H1 (cell line): ENCODE measurements at regions not wholly inside any gene's neighbourhood (a gene's known extent, or its start where the extent isn't known, plus 50 kb on each side); places are given as distances from the start of the nearest gene placed in this dataset.

Source experiments
- CTCF ChIA-PET: fragments of 300-600 bp; sonication (Branson Sonifier 250); formaldehyde crosslinking; loops from one replicate; lab custom pipeline; 2021; ENCODE audit not compliant: partially characterized antibody; lab: Charles Lee
- POLR2A ChIA-PET: fragments of 300-600 bp; sonication (Branson Sonifier 250); formaldehyde crosslinking; loops from one replicate; lab custom pipeline; 2021; ENCODE audit warnings: inconsistent platforms; ENCODE audit not compliant: partially characterized antibody; lab: Charles Lee
- DNase-seq, 2 experiments: peaks; one replicate each; pipeline versions ENCODE4 v3.0.0 to v3.0.0-alpha.2; 2010 to 2022; ENCODE audit warnings: low spot score in 2 of 2, low read depth in 1 of 2, mixed read lengths in 1 of 2
- FAIRE-seq: peaks from 2 replicates; lab custom pipeline; 2011; peaks lifted over from hg19 to GRCh38; lab: Jason Lieb, UNC
- H2AFZ ChIP-seq: 2 replicates; pipeline ENCODE4 v1.8.1; 2012; ENCODE audit warnings: low read length, inconsistent platforms
- H2AK5ac ChIP-seq: 2 replicates; pipeline ENCODE4 v1.6.1; 2013; ENCODE audit warnings: low read depth, low read length
- H2BK120ac ChIP-seq: replicated peaks from 2 replicates; pipeline ENCODE3; 2013; ENCODE audit warnings: low read depth, low read length, inconsistent platforms
- H2BK12ac ChIP-seq: 2 replicates; pipeline ENCODE4 v1.6.1; 2013; ENCODE audit warnings: low read depth, low read length
- H2BK15ac ChIP-seq: 2 replicates; pipeline ENCODE4 v1.6.1; 2013; ENCODE audit warnings: low read length
- H2BK20ac ChIP-seq: 2 replicates; pipeline ENCODE4 v1.6.1; 2013; ENCODE audit warnings: low read length
- H2BK5ac ChIP-seq: 2 replicates; pipeline ENCODE4 v1.6.1; 2013; ENCODE audit warnings: low read depth, low read length
- H3K14ac ChIP-seq: 2 replicates; pipeline ENCODE4 v1.6.1; 2013; ENCODE audit warnings: inconsistent platforms; ENCODE audit not compliant: insufficient read length
- H3K18ac ChIP-seq: 2 replicates; pipeline ENCODE4 v1.6.1; 2013; ENCODE audit warnings: low read length; ENCODE audit errors: extremely low read depth
- H3K23ac ChIP-seq: 2 replicates; pipeline ENCODE4 v1.6.1; 2013; ENCODE audit warnings: inconsistent platforms; ENCODE audit not compliant: insufficient read length
- H3K23me2 ChIP-seq: 2 replicates; pipeline ENCODE4 v1.6.1; 2013; ENCODE audit warnings: low read depth, low read length
- H3K27ac ChIP-seq: 2 replicates; pipeline ENCODE4 v1.6.1; 2011; ENCODE audit warnings: low read depth, low read length, inconsistent platforms
- H3K27me3 ChIP-seq, 4 experiments: replicated peaks in 1 of 4; 1 replicate in 1 of 4; 2 replicates in 3 of 4; pipeline versions ENCODE4 v1.6.1 to v1.8.1; 2011 to 2013; ENCODE audit warnings: low read length in 3 of 4, mild to moderate bottlenecking in 3 of 4, inconsistent platforms in 2 of 4, mixed read lengths in 2 of 4, moderate library complexity in 1 of 4; ENCODE audit not compliant: control insufficient read depth in 3 of 4, insufficient read depth in 3 of 4; ENCODE audit errors: extremely low read depth in 1 of 4
- H3K36me3 ChIP-seq, 4 experiments: 2 replicates each; pipeline versions ENCODE4 v1.6.1 to v1.8.1; 2011 to 2013; ENCODE audit warnings: mild to moderate bottlenecking in 4 of 4, low read length in 3 of 4, moderate library complexity in 2 of 4, control low read depth in 1 of 4, inconsistent platforms in 1 of 4; ENCODE audit not compliant: insufficient read depth in 4 of 4, control insufficient read depth in 2 of 4
- H3K4ac ChIP-seq: replicated peaks from 2 replicates; pipeline ENCODE3; 2013; ENCODE audit warnings: low read length, low read depth, mixed read lengths, inconsistent platforms; ENCODE audit not compliant: insufficient read length
- H3K4me1 ChIP-seq, 4 experiments: replicated peaks in 1 of 4; 1 replicate in 1 of 4; 2 replicates in 3 of 4; pipeline versions ENCODE4 v1.6.1 to v1.8.1; 2011 to 2013; ENCODE audit warnings: low read length in 3 of 4, inconsistent platforms in 2 of 4, mixed read lengths in 1 of 4; ENCODE audit not compliant: insufficient read depth in 4 of 4, control insufficient read depth in 3 of 4
- H3K4me2 ChIP-seq, 2 experiments: 2 replicates each; pipeline versions ENCODE4 v1.6.1 to v1.8.1; 2011 to 2013; ENCODE audit warnings: low read depth in 2 of 2, low read length in 2 of 2, control low read depth in 1 of 2, inconsistent platforms in 1 of 2, mild to moderate bottlenecking in 1 of 2; ENCODE audit not compliant: insufficient read depth in 1 of 2
- H3K4me3 ChIP-seq, 4 experiments: fragments of 200-600, 300-600 bp in 1 of 4; sonication (generic), shearing (Covaris generic), sonication (Bioruptor Twin) in 1 of 4; 2 replicates each; pipeline versions ENCODE4 v1.5.1 to v1.8.1; 2011 to 2016; ENCODE audit warnings: low read length in 4 of 4, low read depth in 3 of 4, control low read depth in 2 of 4, inconsistent platforms in 2 of 4, mild to moderate bottlenecking in 2 of 4, mixed read lengths in 1 of 4, moderate library complexity in 1 of 4; ENCODE audit not compliant: insufficient read depth in 2 of 4; ENCODE audit errors: extremely low read depth in 1 of 4
- H3K56ac ChIP-seq: replicated peaks from 2 replicates; pipeline ENCODE3; 2013; ENCODE audit warnings: low read depth, mild to moderate bottlenecking, mixed read lengths, low read length, inconsistent platforms; ENCODE audit not compliant: insufficient read length
- H3K79me1 ChIP-seq: 2 replicates; pipeline ENCODE4 v1.6.1; 2013; ENCODE audit warnings: low read depth, low read length, control low read depth
- H3K79me2 ChIP-seq, 2 experiments: 2 replicates each; pipeline versions ENCODE4 v1.6.1 to v1.8.1; 2012 to 2013; ENCODE audit warnings: low read length in 2 of 2, mild to moderate bottlenecking in 2 of 2, inconsistent platforms in 1 of 2; ENCODE audit not compliant: insufficient read depth in 2 of 2, control insufficient read depth in 1 of 2
- H3K9ac ChIP-seq, 4 experiments: replicated peaks in 1 of 4; 1 replicate in 1 of 4; 2 replicates in 3 of 4; pipeline versions ENCODE4 v1.6.1 to v1.8.1; 2011 to 2013; ENCODE audit warnings: low read depth in 3 of 4, low read length in 3 of 4, control low read depth in 2 of 4, mild to moderate bottlenecking in 2 of 4, moderate library complexity in 2 of 4, inconsistent platforms in 1 of 4; ENCODE audit errors: extremely low read depth in 1 of 4
- H3K9me3 ChIP-seq, 2 experiments: 2 replicates each; pipeline versions ENCODE4 v1.6.1 to v1.8.1; 2012 to 2013; ENCODE audit warnings: mild to moderate bottlenecking in 2 of 2, moderate library complexity in 2 of 2, control low read depth in 1 of 2, inconsistent platforms in 1 of 2, low read depth in 1 of 2, low read length in 1 of 2, mixed read lengths in 1 of 2; ENCODE audit not compliant: insufficient read depth in 2 of 2
- H4K20me1 ChIP-seq, 2 experiments: replicated peaks in 1 of 2; 2 replicates each; pipeline versions ENCODE3 to v1.8.1; 2011 to 2013; ENCODE audit warnings: inconsistent platforms in 2 of 2, low read length in 2 of 2, mild to moderate bottlenecking in 1 of 2; ENCODE audit not compliant: insufficient read depth in 2 of 2, control insufficient read depth in 1 of 2
- H4K5ac ChIP-seq: 2 replicates; pipeline ENCODE4 v1.6.1; 2013; ENCODE audit warnings: low read length, low read depth, mixed read lengths, inconsistent platforms; ENCODE audit not compliant: insufficient read length
- H4K8ac ChIP-seq: 2 replicates; pipeline ENCODE4 v1.8.0; 2013; ENCODE audit warnings: mild to moderate bottlenecking, moderate library complexity, low read length, inconsistent platforms; ENCODE audit not compliant: insufficient read depth; ENCODE audit errors: extremely low read depth
- H4K91ac ChIP-seq: replicated peaks from 2 replicates; pipeline ENCODE3; 2013; ENCODE audit warnings: low read length, mixed read lengths, inconsistent platforms; ENCODE audit not compliant: insufficient read length
- CBX5 ChIP-seq: fragments of 300-800, 300-1000 bp; sonication (generic); IDR thresholded peaks from 2 replicates; pipeline ENCODE4 v1.7.1; 2016; ENCODE audit warnings: antibody characterized with exemption, low read length, low read depth
- CHD1 ChIP-seq: IDR thresholded peaks from 2 replicates; pipeline ENCODE4 v1.6.1; 2012; ENCODE audit warnings: low read depth, low read length, improper control_type of control experiment
- EZH2 ChIP-seq: fragments of 200-600 bp; sonication (generic); IDR thresholded peaks from 2 replicates; pipeline ENCODE4 v1.7.1; 2012; ENCODE audit warnings: low read depth, mild to moderate bottlenecking, moderate library complexity, low read length, inconsistent platforms; ENCODE audit not compliant: severe bottlenecking
- JUN ChIP-seq: IDR thresholded peaks from 2 replicates; pipeline ENCODE4 v1.6.1; 2011; ENCODE audit warnings: low read depth, mild to moderate bottlenecking, improper control_type of control experiment, low read length
- KDM5A ChIP-seq: fragments of 200-600 bp; IDR thresholded peaks from 2 replicates; pipeline ENCODE4 v1.7.1; 2012; ENCODE audit warnings: mild to moderate bottlenecking, low read length, inconsistent platforms, mixed read lengths
- NANOG ChIP-seq: IDR thresholded peaks from 2 replicates; pipeline ENCODE4 v1.6.1; 2011; ENCODE audit warnings: low read length, low read depth, mild to moderate bottlenecking, inconsistent platforms; ENCODE audit not compliant: insufficient read depth, poor library complexity, severe bottlenecking
- NRF1 ChIP-seq: IDR thresholded peaks from 2 replicates; pipeline ENCODE4 v1.6.1; 2011; ENCODE audit warnings: mild to moderate bottlenecking, low read depth, low read length, improper control_type of control experiment
- PHF8 ChIP-seq: fragments of 200-600 bp; sonication (generic); conservative IDR thresholded peaks from 2 replicates; pipeline ENCODE4 v1.7.1; 2012; ENCODE audit warnings: low read depth, mild to moderate bottlenecking, inconsistent platforms, low read length, moderate library complexity
- POU5F1 ChIP-seq: IDR thresholded peaks from 2 replicates; pipeline ENCODE4 v1.6.1; 2011; ENCODE audit warnings: low read depth, mild to moderate bottlenecking, low read length, moderate library complexity
- RBBP5 ChIP-seq: IDR thresholded peaks from 2 replicates; pipeline ENCODE4 v1.7.1; 2012; ENCODE audit warnings: low read depth, mild to moderate bottlenecking, inconsistent platforms, low read length, moderate library complexity, borderline replicate concordance
- RNF2 ChIP-seq: fragments of 200-900, 300-1000 bp; sonication (generic); IDR thresholded peaks from 2 replicates; pipeline ENCODE4 v1.7.1; 2016; ENCODE audit warnings: borderline replicate concordance, low read depth, mild to moderate bottlenecking, antibody characterized with exemption, low read length; ENCODE audit not compliant: poor library complexity, severe bottlenecking; ENCODE audit errors: missing control alignments
- SP4 ChIP-seq: IDR thresholded peaks from 2 replicates; pipeline ENCODE4 v1.6.1; 2012; ENCODE audit warnings: low read length, inconsistent platforms
- TEAD4 ChIP-seq: IDR thresholded peaks from 2 replicates; pipeline ENCODE4 v1.6.1; 2012; ENCODE audit warnings: low read depth, low read length, inconsistent platforms, mixed read lengths
- WGBS, 2 experiments: shearing (Covaris generic) in 1 of 2; methylation state at CpG; one replicate each; pipeline versions ENCODE4 v1.1.6 to v1.1.7; 2013 to 2015; ENCODE audit warnings: low lambda C conversion rate in 2 of 2, mixed read lengths in 2 of 2, inconsistent platforms in 1 of 2, low coverage in 1 of 2, missing lambda C conversion rate in 1 of 2; ENCODE audit not compliant: insufficient replicate concordance in 2 of 2, insufficient coverage in 1 of 2, insufficient read length in 1 of 2; ENCODE audit errors: extremely low coverage in 1 of 2, missing lambda C conversion rate in 1 of 2; 5-methylcytosine and 5-hydroxymethylcytosine counted together

- H3K56ac ChIP-seq, result no peak overlapping the region
- H3K36me3 ChIP-seq, result no peaks in the 10 kb centered on the region
- H4K20me1 ChIP-seq, result no peaks in the 10 kb centered on the region
- H3K9me3 ChIP-seq, result no peaks in the 10 kb centered on the region
- H3K27me3 ChIP-seq, result no peaks in the 10 kb centered on the region
- H3K23me2 ChIP-seq, result no peaks in the 10 kb centered on the region
- no peaks in the 10 kb centered on the region for H3K79me2 ChIP-seq
- H3K79me1 ChIP-seq, result no peaks in the 10 kb centered on the region
- FAIRE-seq (no peak), DNase-seq (no peak)
- H4K91ac ChIP-seq, result no peak overlapping the region
- no peak overlapping the region for H3K27ac ChIP-seq
- no peak overlapping the region for H2BK120ac ChIP-seq
- no peaks in the 10 kb centered on the region for H3K4me1 ChIP-seq
- ChIA-PET CTCF (no interaction called here), POLR2A (no interaction called here)
- H2AK5ac ChIP-seq, result no peak overlapping the region
- 90 to 100% methylated on average over 1 to 2 of the region's 2 CpGs for WGBS, 2 experiments
- H3K4ac ChIP-seq, result no peak overlapping the region
- H4K5ac ChIP-seq, result no peak overlapping the region
- no peak overlapping the region for H2BK15ac ChIP-seq
- H2BK20ac ChIP-seq, result no peak overlapping the region
- H3K23ac ChIP-seq, result no peak overlapping the region
- H3K14ac ChIP-seq, result no peak overlapping the region
- no peak overlapping the region for H3K4me3 ChIP-seq
- H2BK5ac ChIP-seq, result no peak overlapping the region
- H2AFZ ChIP-seq, result no peak overlapping the region
- H2BK12ac ChIP-seq, result no peak overlapping the region
- no peak overlapping the region for H3K4me2 ChIP-seq
- no peak overlapping the region for H3K9ac ChIP-seq
- no peak overlapping the region for H4K8ac ChIP-seq
- TF ChIP-seq TEAD4 (no peak), PHF8 (no peak), KDM5A (no peak), RNF2 (no peak), RBBP5 (no peak), POU5F1 (no peak), EZH2 (no peak), SP4 (no peak), CHD1 (no peak), CBX5 (no peak), NANOG (no peak), NRF1 (no peak), JUN (no peak)
- no peak overlapping the region for H3K18ac ChIP-seq
Observed at GRCh38 chr5:67720162-67720772, 495.3 kb upstream of the PIK3R1 start.
